ENCODE measurements at regions not wholly inside any gene's neighbourhood (a gene's known extent, or its start where the extent isn't known, plus 50 kb on each side); places are given as distances from the start of the nearest gene placed in this dataset.

DNA sequence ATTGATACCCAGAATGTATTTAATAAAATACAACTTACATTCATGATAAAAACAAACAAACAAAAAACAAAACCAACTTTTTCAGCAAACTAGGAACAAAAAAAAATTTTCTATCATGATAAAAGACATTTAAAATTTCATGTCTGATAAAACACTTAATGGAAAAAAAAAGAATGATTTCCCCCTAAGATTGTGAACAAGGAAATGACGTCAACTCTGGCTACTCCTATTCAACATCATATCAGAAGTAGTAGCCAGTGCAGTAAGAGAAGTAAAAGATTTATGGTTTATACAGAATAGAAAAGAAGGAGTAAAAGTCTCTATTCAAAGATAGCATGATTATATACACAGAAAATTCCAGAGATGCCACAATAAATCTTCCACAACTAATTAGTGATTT lies 1306.6 kb downstream of the FSCB start:
- H3K4me1 ChIP-seq (ENCODE audit: control insufficient read depth, insufficient read depth, low read length), result no peaks in the 10 kb centered on the region
- CTCF ChIA-PET, result no interaction called here
- no peaks in the 10 kb centered on the region for H3K9me3 ChIP-seq (ENCODE audit: control insufficient read depth, insufficient read depth, low read depth, low read length)
- POLR2A ChIA-PET, result no interaction called here
- no peak overlapping the region for H3K27ac ChIP-seq (ENCODE audit: extremely low read depth, low read depth, low read length)
- TF ChIP-seq ZNF571 (tag by site-specific recombination; IDR thresholded peaks at IDR 0.05) (no peak), ZNF175 (tag by site-specific recombination; IDR thresholded peaks at IDR 0.05) (no peak), ZBTB8A (tag by site-specific recombination; IDR thresholded peaks at IDR 0.05) (no peak), ZNF391 (tag by site-specific recombination; IDR thresholded peaks at IDR 0.05; ENCODE audit: borderline replicate concordance, low read depth) (no peak), ZNF558 (tag by site-specific recombination; IDR thresholded peaks at IDR 0.05) (no peak), ZNF292 (tag by site-specific recombination; IDR thresholded peaks at IDR 0.05; ENCODE audit: borderline replicate concordance, low read depth) (no peak), ZNF654 (tag by site-specific recombination; IDR thresholded peaks at IDR 0.05; ENCODE audit: low read depth) (no peak), ZNF792 (tag by site-specific recombination; IDR thresholded peaks at IDR 0.05) (no peak), ZNF426 (tag by site-specific recombination; IDR thresholded peaks at IDR 0.05) (no peak), ZSCAN16 (tag by site-specific recombination; IDR thresholded peaks at IDR 0.05) (no peak), ZNF23 (tag by site-specific recombination; IDR thresholded peaks at IDR 0.05; ENCODE audit: borderline replicate concordance) (no peak), BCL11A (tag by site-specific recombination; IDR thresholded peaks at IDR 0.05; ENCODE audit: low read depth) (no peak), ZNF785 (tag by site-specific recombination; IDR thresholded peaks at IDR 0.05) (no peak)
- TF ChIP-seq, protein P1, sequence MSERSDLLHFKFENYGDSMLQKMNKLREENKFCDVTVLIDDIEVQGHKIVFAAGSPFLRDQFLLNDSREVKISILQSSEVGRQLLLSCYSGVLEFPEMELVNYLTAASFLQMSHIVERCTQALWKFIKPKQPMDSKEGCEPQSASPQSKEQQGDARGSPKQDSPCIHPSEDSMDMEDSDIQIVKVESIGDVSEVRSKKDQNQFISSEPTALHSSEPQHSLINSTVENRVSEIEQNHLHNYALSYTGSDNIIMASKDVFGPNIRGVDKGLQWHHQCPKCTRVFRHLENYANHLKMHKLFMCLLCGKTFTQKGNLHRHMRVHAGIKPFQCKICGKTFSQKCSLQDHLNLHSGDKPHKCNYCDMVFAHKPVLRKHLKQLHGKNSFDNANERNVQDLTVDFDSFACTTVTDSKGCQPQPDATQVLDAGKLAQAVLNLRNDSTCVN (tag by site-specific recombination; optimal IDR thresholded peaks at IDR 0.05), result no peak
- TF ChIP-seq, protein P2, sequence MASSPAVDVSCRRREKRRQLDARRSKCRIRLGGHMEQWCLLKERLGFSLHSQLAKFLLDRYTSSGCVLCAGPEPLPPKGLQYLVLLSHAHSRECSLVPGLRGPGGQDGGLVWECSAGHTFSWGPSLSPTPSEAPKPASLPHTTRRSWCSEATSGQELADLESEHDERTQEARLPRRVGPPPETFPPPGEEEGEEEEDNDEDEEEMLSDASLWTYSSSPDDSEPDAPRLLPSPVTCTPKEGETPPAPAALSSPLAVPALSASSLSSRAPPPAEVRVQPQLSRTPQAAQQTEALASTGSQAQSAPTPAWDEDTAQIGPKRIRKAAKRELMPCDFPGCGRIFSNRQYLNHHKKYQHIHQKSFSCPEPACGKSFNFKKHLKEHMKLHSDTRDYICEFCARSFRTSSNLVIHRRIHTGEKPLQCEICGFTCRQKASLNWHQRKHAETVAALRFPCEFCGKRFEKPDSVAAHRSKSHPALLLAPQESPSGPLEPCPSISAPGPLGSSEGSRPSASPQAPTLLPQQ (tag by site-specific recombination; IDR thresholded peaks at IDR 0.05), result no peak
- H3K36me3 ChIP-seq (ENCODE audit: control insufficient read depth in 2 of 2, insufficient read depth in 1 of 2, low read length in 2 of 2), result no peaks in the 10 kb centered on the region
- H3K4me3 ChIP-seq (ENCODE audit: low read depth, low read length), result no peak overlapping the region

DNA sequence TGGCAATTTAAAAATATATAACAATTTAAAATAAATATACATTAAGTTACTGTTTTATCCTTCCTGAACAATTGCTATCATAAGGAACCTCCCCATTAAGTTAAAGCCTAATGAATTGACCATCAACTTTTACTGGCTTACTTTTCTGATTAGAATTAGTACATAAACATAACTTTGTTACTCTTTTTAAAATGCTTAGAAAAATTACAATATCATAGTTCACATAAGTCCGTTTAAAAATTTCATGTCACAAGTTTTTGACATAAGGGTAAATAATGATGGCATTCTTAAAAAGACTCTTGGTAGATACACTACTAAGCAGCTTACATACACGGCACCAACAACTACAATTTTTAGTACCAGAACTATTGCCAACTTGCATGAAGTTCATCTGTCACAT lies 1308.6 kb downstream of the FSCB start:
- no peaks in the 10 kb centered on the region for H3K9me3 ChIP-seq (ENCODE audit: control insufficient read depth, insufficient read depth, low read depth, low read length)
- no peak overlapping the region for H3K27ac ChIP-seq (ENCODE audit: extremely low read depth, low read depth, low read length)
- TF ChIP-seq ZNF239 (tag by site-specific recombination; IDR thresholded peaks at IDR 0.05) (no peak), ZNF433 (tag by site-specific recombination; IDR thresholded peaks at IDR 0.05; ENCODE audit: low read depth) (no peak), ZSCAN16 (tag by site-specific recombination; IDR thresholded peaks at IDR 0.05) (no peak), ZNF221 (tag by site-specific recombination; IDR thresholded peaks at IDR 0.05; ENCODE audit: borderline replicate concordance) (no peak), ZBTB48 (tag by site-specific recombination; IDR thresholded peaks at IDR 0.05) (no peak), KLF8 (tag by site-specific recombination; IDR thresholded peaks at IDR 0.05) (no peak), ZNF148 (tag by site-specific recombination; IDR thresholded peaks at IDR 0.05; ENCODE audit: borderline replicate concordance) (no peak)
- TF ChIP-seq, protein P1 (tag by site-specific recombination; optimal IDR thresholded peaks at IDR 0.05), result no peak
- TF ChIP-seq, protein P3, sequence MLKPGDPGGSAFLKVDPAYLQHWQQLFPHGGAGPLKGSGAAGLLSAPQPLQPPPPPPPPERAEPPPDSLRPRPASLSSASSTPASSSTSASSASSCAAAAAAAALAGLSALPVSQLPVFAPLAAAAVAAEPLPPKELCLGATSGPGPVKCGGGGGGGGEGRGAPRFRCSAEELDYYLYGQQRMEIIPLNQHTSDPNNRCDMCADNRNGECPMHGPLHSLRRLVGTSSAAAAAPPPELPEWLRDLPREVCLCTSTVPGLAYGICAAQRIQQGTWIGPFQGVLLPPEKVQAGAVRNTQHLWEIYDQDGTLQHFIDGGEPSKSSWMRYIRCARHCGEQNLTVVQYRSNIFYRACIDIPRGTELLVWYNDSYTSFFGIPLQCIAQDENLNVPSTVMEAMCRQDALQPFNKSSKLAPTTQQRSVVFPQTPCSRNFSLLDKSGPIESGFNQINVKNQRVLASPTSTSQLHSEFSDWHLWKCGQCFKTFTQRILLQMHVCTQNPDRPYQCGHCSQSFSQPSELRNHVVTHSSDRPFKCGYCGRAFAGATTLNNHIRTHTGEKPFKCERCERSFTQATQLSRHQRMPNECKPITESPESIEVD (tag by site-specific recombination; IDR thresholded peaks at IDR 0.05), result no peak
- POLR2A ChIA-PET, result no interaction called here
- H3K4me3 ChIP-seq (ENCODE audit: low read depth, low read length), result no peak overlapping the region
- H3K4me1 ChIP-seq (ENCODE audit: control insufficient read depth, insufficient read depth, low read length), result no peaks in the 10 kb centered on the region
- no peaks in the 10 kb centered on the region for H3K36me3 ChIP-seq (ENCODE audit: control insufficient read depth in 2 of 2, insufficient read depth in 1 of 2, low read length in 2 of 2)
- CTCF ChIA-PET, result no interaction called here

Data from HEK293 (cell line).